ENCODE measurements at regions not wholly inside any gene's neighbourhood (a gene's known extent, or its start where the extent isn't known, plus 50 kb on each side); places are given as distances from the start of the nearest gene placed in this dataset.

DNA sequence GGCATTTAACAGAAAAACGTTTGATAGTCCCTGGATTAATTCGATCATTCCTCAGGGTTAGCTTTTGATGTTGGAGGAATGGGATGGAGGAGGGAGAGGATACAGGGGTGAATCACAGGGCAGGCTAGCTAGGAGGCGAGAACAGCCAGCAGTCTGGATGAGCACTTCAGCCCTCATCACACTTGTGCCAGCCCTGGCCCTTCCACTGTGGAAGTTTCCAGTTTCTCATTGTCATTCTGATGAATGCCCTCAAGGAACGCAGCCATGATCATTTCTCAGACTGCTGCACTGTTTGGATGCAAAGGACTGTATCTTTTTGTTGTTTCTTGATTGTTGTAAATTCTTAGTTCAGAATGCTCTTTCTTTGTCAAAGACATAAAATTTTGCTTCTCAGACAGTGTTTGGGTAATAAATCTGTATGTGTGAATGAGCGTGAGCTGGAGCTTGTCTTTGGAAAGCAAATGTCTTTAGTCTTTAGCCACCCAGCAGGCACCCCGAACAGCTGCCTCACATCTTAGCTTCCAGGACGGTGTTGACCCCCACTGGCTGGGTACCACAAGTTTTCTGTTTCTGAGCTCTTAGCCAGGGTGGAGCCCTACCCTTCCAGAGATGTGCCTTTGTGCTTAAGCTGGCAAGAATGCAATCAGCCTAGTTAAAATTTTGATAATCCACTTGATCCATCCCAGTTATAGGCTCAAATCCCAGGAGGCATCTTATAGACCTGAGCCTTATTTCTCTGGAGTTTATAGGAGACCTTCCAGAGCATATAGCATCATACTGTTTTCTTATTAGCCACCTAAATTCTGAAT, 121.1 kb downstream of the PDCD6IP start:
- intact Hi-C loops (cut with micrococcal nuclease; ENCODE audit: unreplicated experiment) = no loop called here

More for the DNA sequence above, 121.1 kb downstream of the PDCD6IP start:
- H3K36me3 ChIP-seq (ENCODE audit: control insufficient read depth in 2 of 2, insufficient read depth in 2 of 2, low read length in 1 of 2) = no peaks in the 10 kb centered on the region
- H3K79me2 ChIP-seq (ENCODE audit: control insufficient read depth, insufficient read depth, low read length) = no peaks in the 10 kb centered on the region
- H3K4me3 ChIP-seq = no peak overlapping the region
- no peak overlapping the region for H3K9ac ChIP-seq (ENCODE audit: control insufficient read depth, insufficient read depth, low read length)
- H2AFZ ChIP-seq (ENCODE audit: control insufficient read depth, low read depth, low read length) = no peak overlapping the region
- H3K4me2 ChIP-seq (ENCODE audit: control insufficient read depth, insufficient read depth) = no peak overlapping the region
- WGBS (ENCODE audit: insufficient coverage, insufficient replicate concordance, low lambda C conversion rate, missing lambda C conversion rate) = 22% methylated on average over 7 of the region's 7 CpGs
- H3K4me1 ChIP-seq (ENCODE audit: control insufficient read depth, insufficient read depth, low read length) = no peaks in the 10 kb centered on the region
- in situ Hi-C loops (cut with MboI) = no loop called here
- ChIA-PET SMC1A (ENCODE audit: uncharacterized antibody, unreplicated experiment) (no interaction called here), RAD21 (ENCODE audit: unreplicated experiment) (no interaction called here), POLR2A (no interaction called here), CTCF (interaction anchor here (0.7 to 1.0 kb wide), 2 partner anchors 37 to 764 kb away, joined by 3 to 4 read pairs; no protein-coding TSS in a partner anchor)
- ATAC-seq (no peak), DNase-seq (ENCODE audit: low read depth, low spot score) (no peak), FAIRE-seq (no peak)
- no TSS peak for BruUV-seq (replicated peaks)
- H3K9me3 ChIP-seq (replicated peaks; ENCODE audit: control insufficient read depth, insufficient read depth, low read length) = no peaks in the 10 kb centered on the region
- TF ChIP-seq, protein P1, sequence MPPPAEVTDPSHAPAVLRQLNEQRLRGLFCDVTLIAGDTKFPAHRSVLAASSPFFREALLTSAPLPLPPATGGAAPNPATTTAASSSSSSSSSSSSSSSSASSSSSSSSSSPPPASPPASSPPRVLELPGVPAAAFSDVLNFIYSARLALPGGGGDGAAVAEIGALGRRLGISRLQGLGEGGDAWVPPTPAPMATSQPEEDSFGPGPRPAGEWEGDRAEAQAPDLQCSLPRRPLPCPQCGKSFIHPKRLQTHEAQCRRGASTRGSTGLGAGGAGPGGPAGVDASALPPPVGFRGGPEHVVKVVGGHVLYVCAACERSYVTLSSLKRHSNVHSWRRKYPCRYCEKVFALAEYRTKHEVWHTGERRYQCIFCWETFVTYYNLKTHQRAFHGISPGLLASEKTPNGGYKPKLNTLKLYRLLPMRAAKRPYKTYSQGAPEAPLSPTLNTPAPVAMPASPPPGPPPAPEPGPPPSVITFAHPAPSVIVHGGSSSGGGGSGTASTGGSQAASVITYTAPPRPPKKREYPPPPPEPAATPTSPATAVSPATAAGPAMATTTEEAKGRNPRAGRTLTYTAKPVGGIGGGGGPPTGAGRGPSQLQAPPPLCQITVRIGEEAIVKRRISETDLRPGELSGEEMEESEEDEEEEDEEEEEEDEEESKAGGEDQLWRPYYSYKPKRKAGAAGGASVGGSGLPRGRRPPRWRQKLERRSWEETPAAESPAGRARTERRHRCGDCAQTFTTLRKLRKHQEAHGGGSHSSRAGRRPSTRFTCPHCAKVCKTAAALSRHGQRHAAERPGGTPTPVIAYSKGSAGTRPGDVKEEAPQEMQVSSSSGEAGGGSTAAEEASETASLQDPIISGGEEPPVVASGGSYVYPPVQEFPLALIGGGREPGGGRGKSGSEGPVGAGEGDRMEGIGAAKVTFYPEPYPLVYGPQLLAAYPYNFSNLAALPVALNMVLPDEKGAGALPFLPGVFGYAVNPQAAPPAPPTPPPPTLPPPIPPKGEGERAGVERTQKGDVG (CRISPR knock-in tag; IDR thresholded peaks at IDR 0.05) = no peak
- TF ChIP-seq HDAC6 (IDR thresholded peaks at IDR 0.05; ENCODE audit: unreplicated experiment) = no peak
- TF ChIP-seq, protein P2, sequence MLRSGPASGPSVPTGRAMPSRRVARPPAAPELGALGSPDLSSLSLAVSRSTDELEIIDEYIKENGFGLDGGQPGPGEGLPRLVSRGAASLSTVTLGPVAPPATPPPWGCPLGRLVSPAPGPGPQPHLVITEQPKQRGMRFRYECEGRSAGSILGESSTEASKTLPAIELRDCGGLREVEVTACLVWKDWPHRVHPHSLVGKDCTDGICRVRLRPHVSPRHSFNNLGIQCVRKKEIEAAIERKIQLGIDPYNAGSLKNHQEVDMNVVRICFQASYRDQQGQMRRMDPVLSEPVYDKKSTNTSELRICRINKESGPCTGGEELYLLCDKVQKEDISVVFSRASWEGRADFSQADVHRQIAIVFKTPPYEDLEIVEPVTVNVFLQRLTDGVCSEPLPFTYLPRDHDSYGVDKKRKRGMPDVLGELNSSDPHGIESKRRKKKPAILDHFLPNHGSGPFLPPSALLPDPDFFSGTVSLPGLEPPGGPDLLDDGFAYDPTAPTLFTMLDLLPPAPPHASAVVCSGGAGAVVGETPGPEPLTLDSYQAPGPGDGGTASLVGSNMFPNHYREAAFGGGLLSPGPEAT (IDR thresholded peaks at IDR 0.05; ENCODE audit: low read depth) = no peak
- no peak for TF ChIP-seq NR2C1 (IDR thresholded peaks at IDR 0.05)
- TF ChIP-seq, protein P3, sequence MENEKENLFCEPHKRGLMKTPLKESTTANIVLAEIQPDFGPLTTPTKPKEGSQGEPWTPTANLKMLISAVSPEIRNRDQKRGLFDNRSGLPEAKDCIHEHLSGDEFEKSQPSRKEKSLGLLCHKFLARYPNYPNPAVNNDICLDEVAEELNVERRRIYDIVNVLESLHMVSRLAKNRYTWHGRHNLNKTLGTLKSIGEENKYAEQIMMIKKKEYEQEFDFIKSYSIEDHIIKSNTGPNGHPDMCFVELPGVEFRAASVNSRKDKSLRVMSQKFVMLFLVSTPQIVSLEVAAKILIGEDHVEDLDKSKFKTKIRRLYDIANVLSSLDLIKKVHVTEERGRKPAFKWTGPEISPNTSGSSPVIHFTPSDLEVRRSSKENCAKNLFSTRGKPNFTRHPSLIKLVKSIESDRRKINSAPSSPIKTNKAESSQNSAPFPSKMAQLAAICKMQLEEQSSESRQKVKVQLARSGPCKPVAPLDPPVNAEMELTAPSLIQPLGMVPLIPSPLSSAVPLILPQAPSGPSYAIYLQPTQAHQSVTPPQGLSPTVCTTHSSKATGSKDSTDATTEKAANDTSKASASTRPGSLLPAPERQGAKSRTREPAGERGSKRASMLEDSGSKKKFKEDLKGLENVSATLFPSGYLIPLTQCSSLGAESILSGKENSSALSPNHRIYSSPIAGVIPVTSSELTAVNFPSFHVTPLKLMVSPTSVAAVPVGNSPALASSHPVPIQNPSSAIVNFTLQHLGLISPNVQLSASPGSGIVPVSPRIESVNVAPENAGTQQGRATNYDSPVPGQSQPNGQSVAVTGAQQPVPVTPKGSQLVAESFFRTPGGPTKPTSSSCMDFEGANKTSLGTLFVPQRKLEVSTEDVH (IDR thresholded peaks at IDR 0.05; ENCODE audit: low read depth, partially characterized antibody) = no peak
- no peaks in the 10 kb centered on the region for H3K27me3 ChIP-seq (replicated peaks in 1 of 2; ENCODE audit: control insufficient read depth in 2 of 2, insufficient read depth in 2 of 2, low read length in 1 of 2)
- no peak overlapping the region for H3K27ac ChIP-seq (ENCODE audit: control insufficient read depth, insufficient read depth)
- no peaks in the 10 kb centered on the region for H4K20me1 ChIP-seq (ENCODE audit: control insufficient read depth, insufficient read depth)
